K562 (cell line): ENCODE measurements at regions not wholly inside any gene's neighbourhood (a gene's known extent, or its start where the extent isn't known, plus 50 kb on each side); places are given as distances from the start of the nearest gene placed in this dataset.

Experiments used
- BCLAF1 ChIP-seq, 2 experiments: fragments of 450-650 bp in 1 of 2; IDR thresholded peaks; 2 replicates each; pipeline ENCODE4 v1.6.1; 2011 to 2017; ENCODE audit warnings: low read depth in 2 of 2, antibody characterized with exemption in 1 of 2, borderline replicate concordance in 1 of 2, low read length in 1 of 2, mild to moderate bottlenecking in 1 of 2, mixed read lengths in 1 of 2; ENCODE audit not compliant: control insufficient read depth in 1 of 2
- BDP1 ChIP-seq: IDR thresholded peaks from 3 replicates; pipeline ENCODE4 v1.6.1; 2011; ENCODE audit not compliant: insufficient read length, insufficient read depth
- CEBPZ ChIP-seq: fragments of 150-350 bp; IDR thresholded peaks from 2 replicates; pipeline ENCODE4 v1.6.1; 2014; ENCODE audit warnings: low read depth, mild to moderate bottlenecking, low read length, borderline replicate concordance
- DLX4 ChIP-seq: fragments of 250-450 bp; sonication (Bioruptor Pico); IDR thresholded peaks from 2 replicates; pipeline ENCODE4 v1.6.1; 2021; ENCODE audit warnings: mild to moderate bottlenecking
- SMAD1 ChIP-seq: fragments of 150-350 bp; IDR thresholded peaks from 2 replicates; pipeline ENCODE4 v1.6.1; 2014; ENCODE audit warnings: low read length, low read depth; ENCODE audit not compliant: partially characterized antibody
- ZC3H4 ChIP-seq: sonication (generic); formaldehyde crosslinking; IDR thresholded peaks from 2 replicates; pipeline ENCODE4 v1.9.0; 2021; ENCODE audit warnings: missing genetic modification reagents, borderline replicate concordance
- ZNF778 ChIP-seq: fragments of 450-650 bp; formaldehyde crosslinking; IDR thresholded peaks from 2 replicates; pipeline ENCODE4 v1.4.0; 2020; ENCODE audit warnings: mild to moderate bottlenecking, moderate library complexity

- TF ChIP-seq CEBPZ: no peak
- no peak for TF ChIP-seq SMAD1
- no peak for TF ChIP-seq DLX4 (CRISPR knock-in tag)
- TF ChIP-seq BCLAF1 (IDR thresholded peaks at IDR 0.05; ENCODE audit: borderline replicate concordance in 1 of 2, control insufficient read depth in 1 of 2, low read depth in 2 of 2, low read length in 1 of 2): no peak
- no peak for TF ChIP-seq ZC3H4 (CRISPR knock-in tag)
- TF ChIP-seq ZNF778 (CRISPR knock-in tag): no peak
- TF ChIP-seq BDP1: no peak
Observed at GRCh38 chr4:27128443-27128842, 267.8 kb downstream of the STIM2 start (continued).
